ENCODE measurements at regions not wholly inside any gene's neighbourhood (a gene's known extent, or its start where the extent isn't known, plus 50 kb on each side); places are given as distances from the start of the nearest gene placed in this dataset.
A peak's percentile ranks its signal among the peaks of the same experiment; 100 is the strongest.
"Not testable (repeated sequence)": the region's sequence is repeated elsewhere in the genome, so short reads cannot be mapped to it uniquely, and the experiment has no call there.

GRCh38 chr4:45467157-45467556 is 656.7 kb downstream of the GABRG1 start:
- DNase-seq, result no peak

GRCh38 chr4:45460157-45460556 is 663.7 kb downstream of the GABRG1 start:
- not testable (repeated sequence) for DNase-seq

GRCh38 chr4:45455217-45455616 is 668.6 kb downstream of the GABRG1 start:
- DNase-seq, result no peak

GRCh38 chr4:45453258-45453853 is 670.5 kb downstream of the GABRG1 start:
- peak; percentile 43 for DNase-seq

- no peak for DNase-seq
Measured at GRCh38 chr4:45442466-45442865, 681.4 kb downstream of the GABRG1 start.

- DNase-seq, result no peak
Measured at GRCh38 chr4:45438047-45438446, 685.8 kb downstream of the GABRG1 start.

- DNase-seq, result no peak
Measured at GRCh38 chr4:45437381-45437780, 686.5 kb downstream of the GABRG1 start.

- DNase-seq, result no peak
Measured at GRCh38 chr4:45425135-45425534, 698.7 kb downstream of the GABRG1 start.

- DNase-seq, result no peak
Measured at GRCh38 chr4:45423896-45424295, 697.5 kb upstream of the GNPDA2 start.

- not testable (repeated sequence) for DNase-seq
Measured at GRCh38 chr4:45420091-45420674, 693.8 kb upstream of the GNPDA2 start.

GRCh38 chr4:45410701-45411210 is 684.4 kb upstream of the GNPDA2 start:
- DNase-seq, result no peak

GRCh38 chr4:45409536-45409935 is 683.2 kb upstream of the GNPDA2 start:
- no peak for DNase-seq

GRCh38 chr4:45408996-45409395 is 682.6 kb upstream of the GNPDA2 start:
- DNase-seq, result no peak

GRCh38 chr4:45399116-45399515 is 672.8 kb upstream of the GNPDA2 start:
- no peak for DNase-seq

GRCh38 chr4:45385306-45385705 is 659.0 kb upstream of the GNPDA2 start:
- no peak for DNase-seq

- DNase-seq, result no peak
Measured at GRCh38 chr4:45370408-45370807, 644.1 kb upstream of the GNPDA2 start.

- no peak for DNase-seq
Measured at GRCh38 chr4:45368832-45369231, 642.5 kb upstream of the GNPDA2 start.

GRCh38 chr4:45363931-45364330 is 637.6 kb upstream of the GNPDA2 start:
- DNase-seq, result no peak

- no peak for DNase-seq
Measured at GRCh38 chr4:45358573-45359506, 632.5 kb upstream of the GNPDA2 start.

- DNase-seq, result no peak
Measured at GRCh38 chr4:45353161-45353560, 626.8 kb upstream of the GNPDA2 start.

GRCh38 chr4:45350438-45350837 is 624.1 kb upstream of the GNPDA2 start:
- no peak for DNase-seq

- no peak for DNase-seq
Measured at GRCh38 chr4:45349859-45350258, 623.5 kb upstream of the GNPDA2 start.

GRCh38 chr4:45346816-45347435 is 620.6 kb upstream of the GNPDA2 start:
- no peak for DNase-seq

Data from KG1 (cell line).